ENCODE measurements at regions not wholly inside any gene's neighbourhood (a gene's known extent, or its start where the extent isn't known, plus 50 kb on each side); places are given as distances from the start of the nearest gene placed in this dataset.

DNA sequence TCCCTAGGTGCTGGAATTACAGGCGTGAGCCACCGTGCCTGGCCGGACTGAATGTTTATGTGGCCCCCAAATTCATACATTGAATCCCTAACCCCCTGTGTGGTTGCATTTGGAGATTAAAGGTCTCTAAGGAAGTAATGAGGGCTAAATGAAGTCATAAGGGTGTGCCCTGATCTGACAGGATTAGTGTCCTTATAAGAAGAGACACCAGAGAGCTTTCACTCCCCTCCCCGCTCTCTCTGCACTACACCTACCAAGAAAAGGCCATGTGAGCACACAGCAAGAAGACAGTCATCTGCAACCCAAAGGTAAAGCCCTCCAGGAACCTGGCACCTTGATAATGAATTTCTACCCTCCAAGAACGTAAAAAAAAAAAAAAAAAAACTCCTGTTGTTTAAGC is 212.1 kb upstream of the CAND1 start (continued):
- no peak for TF ChIP-seq ZNF280D (tag by site-specific recombination; IDR thresholded peaks at IDR 0.05)
- no peak for TF ChIP-seq KLF8 (tag by site-specific recombination; IDR thresholded peaks at IDR 0.05)

DNA sequence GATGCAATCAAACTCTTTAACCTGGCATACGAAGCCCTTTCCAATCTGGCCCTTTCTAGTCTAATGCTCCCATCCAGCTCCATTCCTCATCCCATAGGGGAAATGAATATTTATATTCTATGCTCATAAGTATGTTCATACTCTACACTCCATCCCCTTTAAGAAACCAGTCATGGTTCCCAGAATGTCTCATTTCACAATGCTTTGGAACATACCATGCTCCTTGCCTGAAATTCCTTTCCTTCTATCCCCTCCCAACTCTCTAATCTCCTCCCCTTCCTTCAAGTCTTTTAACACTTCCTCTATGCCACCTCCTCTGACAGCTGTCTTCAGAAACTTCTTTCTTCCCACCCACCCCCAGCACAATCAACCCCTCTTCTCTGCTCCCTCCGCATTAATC is 207.0 kb upstream of the CAND1 start:
- no peak overlapping the region for H3K27ac ChIP-seq (ENCODE audit: extremely low read depth, low read depth, low read length)
- no peak overlapping the region for H3K4me3 ChIP-seq (ENCODE audit: low read depth, low read length)
- POLR2A ChIA-PET, result no interaction called here
- CTCF ChIA-PET, result interaction anchor here (1.2 kb wide), 1 partner anchor 36 kb away, joined by 4 read pairs; no protein-coding TSS in a partner anchor
- peaks cover 5% of the 10 kb centered on the region for H3K4me1 ChIP-seq (ENCODE audit: control insufficient read depth, insufficient read depth, low read length)
- no peaks in the 10 kb centered on the region for H3K9me3 ChIP-seq (ENCODE audit: control insufficient read depth, insufficient read depth, low read depth, low read length)
- no peak for TF ChIP-seq ZNF133 (tag by site-specific recombination; IDR thresholded peaks at IDR 0.05)
- TF ChIP-seq, protein P1, sequence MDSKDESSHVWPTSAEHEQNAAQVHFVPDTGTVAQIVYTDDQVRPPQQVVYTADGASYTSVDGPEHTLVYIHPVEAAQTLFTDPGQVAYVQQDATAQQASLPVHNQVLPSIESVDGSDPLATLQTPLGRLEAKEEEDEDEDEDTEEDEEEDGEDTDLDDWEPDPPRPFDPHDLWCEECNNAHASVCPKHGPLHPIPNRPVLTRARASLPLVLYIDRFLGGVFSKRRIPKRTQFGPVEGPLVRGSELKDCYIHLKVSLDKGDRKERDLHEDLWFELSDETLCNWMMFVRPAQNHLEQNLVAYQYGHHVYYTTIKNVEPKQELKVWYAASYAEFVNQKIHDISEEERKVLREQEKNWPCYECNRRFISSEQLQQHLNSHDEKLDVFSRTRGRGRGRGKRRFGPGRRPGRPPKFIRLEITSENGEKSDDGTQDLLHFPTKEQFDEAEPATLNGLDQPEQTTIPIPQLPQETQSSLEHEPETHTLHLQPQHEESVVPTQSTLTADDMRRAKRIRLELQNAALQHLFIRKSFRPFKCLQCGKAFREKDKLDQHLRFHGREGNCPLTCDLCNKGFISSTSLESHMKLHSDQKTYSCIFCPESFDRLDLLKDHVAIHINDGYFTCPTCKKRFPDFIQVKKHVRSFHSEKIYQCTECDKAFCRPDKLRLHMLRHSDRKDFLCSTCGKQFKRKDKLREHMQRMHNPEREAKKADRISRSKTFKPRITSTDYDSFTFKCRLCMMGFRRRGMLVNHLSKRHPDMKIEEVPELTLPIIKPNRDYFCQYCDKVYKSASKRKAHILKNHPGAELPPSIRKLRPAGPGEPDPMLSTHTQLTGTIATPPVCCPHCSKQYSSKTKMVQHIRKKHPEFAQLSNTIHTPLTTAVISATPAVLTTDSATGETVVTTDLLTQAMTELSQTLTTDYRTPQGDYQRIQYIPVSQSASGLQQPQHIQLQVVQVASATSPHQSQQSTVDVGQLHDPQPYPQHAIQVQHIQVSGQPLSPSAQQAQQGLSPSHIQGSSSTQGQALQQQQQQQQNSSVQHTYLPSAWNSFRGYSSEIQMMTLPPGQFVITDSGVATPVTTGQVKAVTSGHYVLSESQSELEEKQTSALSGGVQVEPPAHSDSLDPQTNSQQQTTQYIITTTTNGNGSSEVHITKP (tag by site-specific recombination; IDR thresholded peaks at IDR 0.05), result peak; percentile 63
- H3K36me3 ChIP-seq (ENCODE audit: control insufficient read depth in 2 of 2, insufficient read depth in 1 of 2, low read length in 2 of 2), result no peaks in the 10 kb centered on the region

- POLR2A ChIA-PET, result no interaction called here
- TF ChIP-seq ZNF600 (tag by site-specific recombination; IDR thresholded peaks at IDR 0.05) (0 out of 2 replicates have a peak, but pooled peaks have one; percentile 52), ZBTB20 (tag by site-specific recombination; IDR thresholded peaks at IDR 0.05) (0 out of 2 replicates have a peak, but pooled peaks have one; percentile 47), ZNF654 (tag by site-specific recombination; IDR thresholded peaks at IDR 0.05; ENCODE audit: low read depth) (peak; percentile 40), PRDM6 (tag by site-specific recombination; IDR thresholded peaks at IDR 0.05) (0 out of 2 replicates have a peak, but pooled peaks have one; percentile 0), ZNF571 (tag by site-specific recombination; IDR thresholded peaks at IDR 0.05) (no peak), TRIM28 (IDR thresholded peaks at IDR 0.05; ENCODE audit: borderline replicate concordance, low read length) (no peak)
- peak overlapping the region; percentile 83 for H3K4me3 ChIP-seq (ENCODE audit: low read depth, low read length)
- no peaks in the 10 kb centered on the region for H3K9me3 ChIP-seq (ENCODE audit: control insufficient read depth, insufficient read depth, low read depth, low read length)
- H3K27ac ChIP-seq (ENCODE audit: extremely low read depth, low read depth, low read length), result peak overlapping the region; percentile 66; the same call in 1 of the 2 replicates
- no peaks in the 10 kb centered on the region for H3K36me3 ChIP-seq (ENCODE audit: control insufficient read depth in 2 of 2, insufficient read depth in 1 of 2, low read length in 2 of 2)
- H3K4me1 ChIP-seq (ENCODE audit: control insufficient read depth, insufficient read depth, low read length), result peaks cover 7% of the 10 kb centered on the region; the same call in 1 of the 2 replicates
- CTCF ChIA-PET, result interaction anchor here (0.7 to 1.3 kb wide), 3 partner anchors 20 to 130 kb away, joined by 3 to 5 read pairs (median 3); no protein-coding TSS in a partner anchor
These were observed 201.5 kb upstream of the CAND1 start for GRCh38 chr12:67067453-67068203.
